GM10248 (cell line): ENCODE measurements at regions not wholly inside any gene's neighbourhood (a gene's known extent, or its start where the extent isn't known, plus 50 kb on each side); places are given as distances from the start of the nearest gene placed in this dataset.

ENCODE experiments used
- CTCF ChIA-PET: fragments of 300-600 bp; sonication (Branson Sonifier 250); formaldehyde crosslinking; extraction: SDS; loops from one replicate; lab custom pipeline; 2021; ENCODE audit warnings: antibody characterized with exemption; lab: Yijun Ruan, JAX
- POLR2A ChIA-PET: fragments of 350-650 bp; sonication (Branson Sonifier 250); formaldehyde crosslinking; extraction: SDS; loops from one replicate; lab custom pipeline; 2020; ENCODE audit warnings: antibody characterized with exemption; lab: Yijun Ruan, JAX
- DNase-seq: peaks from one replicate; pipeline ENCODE4 v3.0.0; 2012; ENCODE audit errors: extremely low spot score
- TF ChIP-seq, protein P1 (sequence below): IDR thresholded peaks from 2 replicates; pipeline ENCODE4 v1.5.1; 2012; ENCODE audit warnings: mild to moderate bottlenecking, low read depth; ENCODE audit errors: extremely low read depth, missing control alignments, control extremely low read depth

GRCh38 chr2:120423167-120423943 lies 77.4 kb downstream of the INHBB start:
- TF ChIP-seq, protein P1, sequence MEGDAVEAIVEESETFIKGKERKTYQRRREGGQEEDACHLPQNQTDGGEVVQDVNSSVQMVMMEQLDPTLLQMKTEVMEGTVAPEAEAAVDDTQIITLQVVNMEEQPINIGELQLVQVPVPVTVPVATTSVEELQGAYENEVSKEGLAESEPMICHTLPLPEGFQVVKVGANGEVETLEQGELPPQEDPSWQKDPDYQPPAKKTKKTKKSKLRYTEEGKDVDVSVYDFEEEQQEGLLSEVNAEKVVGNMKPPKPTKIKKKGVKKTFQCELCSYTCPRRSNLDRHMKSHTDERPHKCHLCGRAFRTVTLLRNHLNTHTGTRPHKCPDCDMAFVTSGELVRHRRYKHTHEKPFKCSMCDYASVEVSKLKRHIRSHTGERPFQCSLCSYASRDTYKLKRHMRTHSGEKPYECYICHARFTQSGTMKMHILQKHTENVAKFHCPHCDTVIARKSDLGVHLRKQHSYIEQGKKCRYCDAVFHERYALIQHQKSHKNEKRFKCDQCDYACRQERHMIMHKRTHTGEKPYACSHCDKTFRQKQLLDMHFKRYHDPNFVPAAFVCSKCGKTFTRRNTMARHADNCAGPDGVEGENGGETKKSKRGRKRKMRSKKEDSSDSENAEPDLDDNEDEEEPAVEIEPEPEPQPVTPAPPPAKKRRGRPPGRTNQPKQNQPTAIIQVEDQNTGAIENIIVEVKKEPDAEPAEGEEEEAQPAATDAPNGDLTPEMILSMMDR, result no peak
- ChIA-PET POLR2A (interaction anchor here (0.7 kb wide), 1 partner anchor 26 kb away, joined by 3 read pairs; no protein-coding TSS in a partner anchor), CTCF (interaction anchor here (1.3 kb wide), 1 partner anchor 13 kb away, joined by 4 read pairs; no protein-coding TSS in a partner anchor)
- no peak for DNase-seq

GRCh38 chr2:120424274-120424796 lies 78.4 kb downstream of the INHBB start:
- ChIA-PET POLR2A (no interaction called here), CTCF (interaction anchor here (1.3 to 1.4 kb wide), 2 partner anchors 14 to 26 kb away, joined by 4 read pairs; no protein-coding TSS in a partner anchor)
- DNase-seq, result no peak
- TF ChIP-seq, protein P1, result no peak

DNA sequence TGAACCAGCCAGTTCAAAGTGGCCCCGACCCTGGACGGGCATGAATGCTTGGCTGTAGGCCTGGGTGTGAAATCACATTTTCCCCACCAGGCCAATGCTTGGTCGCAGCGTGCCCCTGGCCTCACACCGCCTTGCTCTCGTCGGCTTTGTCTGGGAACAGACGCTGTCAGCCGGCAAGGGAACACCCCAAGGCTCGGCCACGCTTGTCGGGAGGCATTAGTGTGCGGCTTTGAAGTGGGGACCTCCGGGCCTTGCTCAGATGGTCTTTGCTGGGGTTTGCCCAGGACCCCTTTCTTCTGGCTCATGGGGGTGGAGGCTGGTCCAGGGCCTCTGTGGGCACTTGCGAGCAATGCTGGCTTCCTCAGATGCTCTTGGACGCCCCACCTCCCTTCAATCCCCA lies 79.1 kb downstream of the INHBB start:
- CTCF ChIA-PET, result interaction anchor here (1.4 kb wide), 1 partner anchor 27 kb away, joined by 4 read pairs; no protein-coding TSS in a partner anchor
- POLR2A ChIA-PET, result no interaction called here
- DNase-seq, result no peak
- TF ChIP-seq, protein P1, result no peak

DNA sequence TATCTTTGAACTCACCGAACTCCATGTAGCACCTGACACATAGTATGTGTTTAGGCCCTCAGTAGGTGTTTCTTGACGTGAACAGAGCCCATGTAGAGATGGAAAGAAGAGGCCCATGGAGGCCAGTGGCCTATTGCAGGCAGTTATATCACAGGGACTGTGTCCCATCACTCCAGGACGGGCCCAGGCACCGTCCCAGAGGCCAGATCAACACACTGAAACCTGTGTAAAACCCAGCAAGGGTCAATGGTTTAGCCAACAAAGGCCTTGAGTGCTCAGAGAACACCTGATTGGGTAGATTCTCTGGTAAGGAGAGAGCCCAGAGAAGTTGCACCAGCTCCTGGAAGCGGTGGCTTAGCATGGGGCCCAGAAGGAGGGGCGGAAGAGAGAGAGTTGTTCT lies 82.8 kb downstream of the INHBB start:
- CTCF ChIA-PET, result no interaction called here
- POLR2A ChIA-PET, result no interaction called here
- no peak for DNase-seq
- TF ChIP-seq, protein P1, result no peak

DNA sequence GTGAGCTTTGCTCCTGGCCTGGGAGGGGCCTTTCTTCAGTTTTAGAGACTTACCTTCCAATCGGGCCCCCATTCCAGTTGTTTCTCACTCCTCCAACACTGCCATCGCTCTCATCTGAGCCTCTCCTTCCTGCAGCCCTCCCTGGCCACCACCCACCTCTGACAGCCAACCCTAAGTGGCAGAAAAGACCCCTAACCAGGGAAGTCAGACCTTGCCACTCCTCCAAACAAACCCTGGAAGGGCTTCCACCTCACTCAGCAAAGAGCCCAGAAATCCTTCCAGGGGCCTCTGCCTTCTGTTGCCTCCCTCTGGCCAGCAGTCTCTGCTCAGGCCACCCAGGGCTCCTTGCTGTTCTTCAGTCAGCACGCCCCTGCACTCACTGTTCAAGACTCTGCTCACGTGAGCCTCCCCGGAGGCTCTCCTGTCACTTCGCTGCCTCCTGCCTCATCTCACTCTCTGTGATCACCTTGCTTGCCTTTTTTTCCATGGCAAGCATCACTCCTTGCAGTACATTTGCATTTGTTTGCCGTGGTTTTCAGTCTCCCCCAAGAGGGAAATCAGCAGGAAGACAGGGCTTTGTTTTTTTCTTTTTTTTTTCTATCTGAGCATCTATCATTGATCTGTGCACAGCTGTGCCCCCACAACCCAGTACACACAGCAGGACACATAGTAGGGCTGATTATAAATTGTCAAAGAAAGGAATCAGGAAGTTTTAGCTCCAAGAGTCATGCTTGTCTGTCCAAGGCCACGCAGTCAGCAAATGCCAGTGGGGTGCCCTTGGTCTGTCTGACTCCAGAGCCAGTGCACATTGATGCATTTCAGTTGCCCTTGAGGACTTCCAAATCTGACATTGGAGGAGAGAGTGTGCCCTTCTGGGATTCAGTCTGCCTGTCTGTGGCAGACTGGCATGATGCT lies 83.9 kb downstream of the INHBB start:
- DNase-seq, result no peak
- ChIA-PET POLR2A (no interaction called here), CTCF (no interaction called here)

GRCh38 chr2:120430501-120430830 lies 84.5 kb downstream of the INHBB start:
- DNase-seq, result no peak
- POLR2A ChIA-PET, result no interaction called here
- CTCF ChIA-PET, result no interaction called here
- TF ChIP-seq, protein P1, result no peak

More for the DNA sequence above, 83.9 kb downstream of the INHBB start:
- TF ChIP-seq, protein P1, result no peak
